Right lobe of liver (tissue), 4 donors: ENCODE measurements at regions not wholly inside any gene's neighbourhood (a gene's known extent, or its start where the extent isn't known, plus 50 kb on each side); places are given as distances from the start of the nearest gene placed in this dataset.

ENCODE experiments used
- POLR2A ChIP-seq: fragments of 450-650 bp; IDR thresholded peaks from one replicate; pipeline ENCODE4 v1.6.1; 2017; ENCODE audit warnings: antibody characterized with exemption, mild to moderate bottlenecking
- TF ChIP-seq, protein P1 (sequence below), 4 donors: fragments of 200-600 bp in 3 of 4; fragments of 450-650 bp in 1 of 4; IDR thresholded peaks; one replicate each; pipeline versions ENCODE4 v1.5.1 to v1.8.0; 2016 to 2022; ENCODE audit warnings: antibody characterized with exemption in 4 of 4, mild to moderate bottlenecking in 2 of 4
- donor health status: DM: no; HTN: no; CAD: no.
- donor health status: DM: no; HTN: no; CAD: no.
- donor health status: DM: no; HTN: yes; CAD: no.

DNA sequence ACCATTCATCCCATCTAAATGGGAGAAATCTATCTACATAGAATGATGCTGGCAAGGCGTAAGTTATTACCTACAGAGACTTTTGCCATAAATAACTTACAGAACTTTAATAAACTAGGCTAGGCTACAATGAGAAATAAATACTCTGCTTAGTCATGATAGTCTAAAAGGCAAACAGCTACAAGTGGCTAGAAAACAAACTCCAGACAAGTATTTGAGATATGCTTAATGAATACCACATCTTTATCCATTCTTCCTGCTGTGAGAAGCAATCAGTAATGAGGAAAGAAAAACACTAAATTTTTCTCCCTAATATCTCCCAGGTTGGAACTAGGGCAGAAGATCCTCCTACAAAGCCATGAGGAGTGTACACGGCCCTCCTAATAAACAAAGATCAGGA lies 187.0 kb upstream of the OLFM3 start:
- TF ChIP-seq, protein P1, sequence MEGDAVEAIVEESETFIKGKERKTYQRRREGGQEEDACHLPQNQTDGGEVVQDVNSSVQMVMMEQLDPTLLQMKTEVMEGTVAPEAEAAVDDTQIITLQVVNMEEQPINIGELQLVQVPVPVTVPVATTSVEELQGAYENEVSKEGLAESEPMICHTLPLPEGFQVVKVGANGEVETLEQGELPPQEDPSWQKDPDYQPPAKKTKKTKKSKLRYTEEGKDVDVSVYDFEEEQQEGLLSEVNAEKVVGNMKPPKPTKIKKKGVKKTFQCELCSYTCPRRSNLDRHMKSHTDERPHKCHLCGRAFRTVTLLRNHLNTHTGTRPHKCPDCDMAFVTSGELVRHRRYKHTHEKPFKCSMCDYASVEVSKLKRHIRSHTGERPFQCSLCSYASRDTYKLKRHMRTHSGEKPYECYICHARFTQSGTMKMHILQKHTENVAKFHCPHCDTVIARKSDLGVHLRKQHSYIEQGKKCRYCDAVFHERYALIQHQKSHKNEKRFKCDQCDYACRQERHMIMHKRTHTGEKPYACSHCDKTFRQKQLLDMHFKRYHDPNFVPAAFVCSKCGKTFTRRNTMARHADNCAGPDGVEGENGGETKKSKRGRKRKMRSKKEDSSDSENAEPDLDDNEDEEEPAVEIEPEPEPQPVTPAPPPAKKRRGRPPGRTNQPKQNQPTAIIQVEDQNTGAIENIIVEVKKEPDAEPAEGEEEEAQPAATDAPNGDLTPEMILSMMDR (IDR thresholded peaks at IDR 0.05): no peak
- TF ChIP-seq POLR2A: no peak
